ENCODE measurements at regions not wholly inside any gene's neighbourhood (a gene's known extent, or its start where the extent isn't known, plus 50 kb on each side); places are given as distances from the start of the nearest gene placed in this dataset.

GRCh38 chr7:113367041-113367586 lies 248.8 kb upstream of the SMIM30 start:
- TF ChIP-seq CTCF (conservative IDR thresholded peaks at IDR 0.05; ENCODE audit: low read length) (no peak), EZH2phosphoT487 (IDR thresholded peaks at IDR 0.05; ENCODE audit: borderline replicate concordance, low read depth, low read length) (no peak)

Measured in OCI-LY7 (cell line).